RCC 7860 (cell line): ENCODE measurements at regions not wholly inside any gene's neighbourhood (a gene's known extent, or its start where the extent isn't known, plus 50 kb on each side); places are given as distances from the start of the nearest gene placed in this dataset.

Source experiments
- DNase-seq: peaks from one replicate; pipeline ENCODE4 v3.0.0-alpha.2; 2015; ENCODE audit warnings: low spot score
- FAIRE-seq: peaks from 2 replicates; lab custom pipeline; 2012; peaks lifted over from hg19 to GRCh38; lab: Jason Lieb, UNC

DNA sequence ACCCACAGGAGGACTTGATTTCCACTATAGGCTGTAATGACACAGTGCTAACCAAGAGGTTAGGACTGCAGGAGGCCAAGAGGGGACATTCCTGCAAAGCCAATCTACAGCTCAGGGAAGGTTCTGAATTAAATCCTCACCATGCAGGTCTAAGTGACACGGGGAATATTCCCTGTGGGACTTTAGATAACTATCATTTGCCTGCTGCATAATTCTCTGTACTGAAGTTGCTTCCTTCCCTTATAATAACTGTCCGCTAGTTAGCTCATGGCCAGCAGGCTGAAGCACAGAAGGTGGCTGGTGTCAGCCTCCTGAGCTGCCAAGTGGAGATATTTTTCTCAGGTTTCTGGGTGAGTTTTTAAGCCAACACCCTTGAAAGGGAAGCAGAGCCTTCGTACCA lies 74.6 kb upstream of the SOX9 start:
- DNase-seq (no peak), FAIRE-seq (no peak)

DNA sequence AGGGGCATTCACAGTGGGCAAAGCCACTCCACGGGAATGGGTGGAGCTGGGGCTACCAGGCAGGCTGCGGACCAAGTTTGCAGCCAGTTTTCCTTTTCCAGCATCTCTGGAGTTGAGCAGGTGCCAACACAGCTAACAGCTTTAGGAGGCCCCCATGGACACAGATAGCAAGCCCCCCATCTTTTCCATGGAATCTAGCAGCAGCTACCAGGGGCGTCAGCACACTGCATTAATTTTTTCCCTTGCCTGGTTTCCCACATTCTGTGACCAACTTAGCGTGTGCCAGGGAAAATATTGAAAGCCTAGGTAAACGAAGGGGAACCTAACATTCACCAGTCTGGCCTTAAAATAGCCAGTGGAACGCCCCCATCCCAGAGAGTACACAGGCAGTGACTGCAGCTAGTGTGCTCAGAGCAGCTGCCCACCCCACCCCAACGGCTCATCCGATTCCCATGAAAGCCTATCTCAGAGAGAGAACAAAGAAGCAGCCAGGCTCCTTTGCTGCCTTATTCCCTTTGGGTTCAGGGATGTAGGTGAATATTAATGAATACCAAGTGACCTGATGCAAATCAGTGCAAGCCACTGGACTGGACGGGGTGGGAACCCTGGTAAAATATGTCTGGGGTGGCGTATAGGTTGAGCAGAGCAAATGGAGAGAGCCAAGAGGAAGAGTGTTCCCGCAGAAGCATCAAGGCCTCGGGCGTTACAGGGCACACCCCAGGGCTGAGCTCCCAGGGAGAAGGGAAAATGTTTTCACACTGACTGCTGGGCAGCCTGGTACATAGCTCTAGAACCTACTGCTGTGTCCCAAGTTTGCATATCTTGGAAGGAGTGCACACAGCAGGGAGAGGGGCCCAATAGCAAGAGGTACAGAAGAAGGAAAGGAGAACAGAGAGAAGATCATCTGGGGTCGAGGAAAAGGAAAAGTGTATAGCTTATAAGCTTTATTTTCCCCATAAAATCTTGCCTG lies 73.9 kb upstream of the SOX9 start:
- FAIRE-seq (no peak), DNase-seq (no peak)

DNA sequence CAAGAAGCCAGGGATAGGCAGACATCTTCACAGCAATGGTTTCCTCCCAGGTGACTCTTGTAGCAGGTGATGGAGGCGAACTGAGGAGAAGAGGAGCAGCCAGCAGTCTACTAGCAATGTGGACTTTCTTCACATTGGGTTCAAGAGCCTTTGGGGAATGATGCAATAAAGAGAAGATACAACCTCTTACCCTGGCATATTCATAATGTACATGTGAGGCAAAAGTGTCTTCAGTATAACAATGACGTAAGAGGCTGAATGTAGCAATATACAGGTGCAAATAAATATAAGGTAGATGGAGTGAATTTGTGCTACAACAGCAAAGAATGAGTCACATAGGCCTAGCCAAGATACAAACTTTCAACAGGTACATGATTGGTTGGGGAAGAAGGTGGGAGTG lies 70.9 kb upstream of the SOX9 start:
- DNase-seq (no peak), FAIRE-seq (no peak)

DNA sequence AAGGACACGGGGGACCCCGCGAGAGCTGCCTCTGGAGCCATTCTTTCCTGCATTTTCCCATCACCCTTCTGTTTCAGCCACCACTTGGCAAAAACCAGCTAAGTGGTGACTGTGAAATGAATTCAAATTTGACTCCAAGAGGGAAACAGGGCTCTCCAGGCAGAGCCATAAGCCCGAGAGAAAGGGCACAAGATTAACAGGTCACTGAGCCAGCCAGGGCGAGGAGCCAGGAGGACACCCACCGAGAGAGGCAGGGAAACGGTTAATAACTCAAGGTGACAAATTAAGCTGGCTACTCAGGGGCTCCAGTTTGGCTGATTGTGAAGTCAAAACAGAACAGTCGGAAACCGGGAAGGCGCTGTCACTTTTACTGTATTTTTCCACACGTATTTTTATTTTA lies 67.8 kb upstream of the SOX9 start:
- FAIRE-seq (no peak), DNase-seq (no peak)

DNA sequence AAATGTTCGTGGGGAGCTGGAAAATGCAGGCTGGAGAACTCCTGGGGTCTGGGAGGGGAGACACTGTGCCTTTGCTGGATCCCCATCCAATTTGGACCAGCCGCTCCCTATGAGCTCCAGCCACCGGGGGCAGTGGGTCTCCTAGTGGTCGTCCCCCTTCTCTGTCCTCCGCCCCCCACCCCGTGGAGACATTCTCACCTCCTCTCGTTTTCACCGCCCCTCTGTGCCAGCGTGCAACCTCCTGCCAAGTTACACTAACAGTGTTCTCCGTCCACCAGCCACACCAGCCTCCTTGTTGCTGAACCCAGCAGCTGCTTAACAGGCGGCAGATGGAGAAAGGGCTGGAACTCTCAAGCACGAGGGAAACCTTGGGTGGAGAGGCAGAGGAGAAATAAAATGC lies 67.4 kb upstream of the SOX9 start:
- DNase-seq (no peak), FAIRE-seq (no peak)

DNA sequence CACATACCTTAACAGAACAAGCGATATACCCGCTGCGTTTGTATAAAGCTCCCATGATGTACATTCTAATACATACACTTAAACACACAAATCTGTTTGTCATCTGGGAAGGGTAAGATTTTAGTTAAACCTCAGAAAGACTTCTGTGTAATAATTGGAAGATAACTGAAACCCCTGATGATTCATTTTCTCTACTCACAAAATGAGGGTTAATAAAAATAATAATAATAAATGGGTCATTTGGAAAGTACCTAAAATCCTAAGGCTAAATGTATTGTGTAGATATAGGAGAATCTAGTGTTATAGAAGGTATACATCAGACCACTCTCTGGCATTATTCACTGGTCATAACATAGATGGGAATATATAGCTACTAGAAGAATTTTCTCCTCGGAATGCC lies 64.7 kb upstream of the SOX9 start:
- no peak for FAIRE-seq

DNA sequence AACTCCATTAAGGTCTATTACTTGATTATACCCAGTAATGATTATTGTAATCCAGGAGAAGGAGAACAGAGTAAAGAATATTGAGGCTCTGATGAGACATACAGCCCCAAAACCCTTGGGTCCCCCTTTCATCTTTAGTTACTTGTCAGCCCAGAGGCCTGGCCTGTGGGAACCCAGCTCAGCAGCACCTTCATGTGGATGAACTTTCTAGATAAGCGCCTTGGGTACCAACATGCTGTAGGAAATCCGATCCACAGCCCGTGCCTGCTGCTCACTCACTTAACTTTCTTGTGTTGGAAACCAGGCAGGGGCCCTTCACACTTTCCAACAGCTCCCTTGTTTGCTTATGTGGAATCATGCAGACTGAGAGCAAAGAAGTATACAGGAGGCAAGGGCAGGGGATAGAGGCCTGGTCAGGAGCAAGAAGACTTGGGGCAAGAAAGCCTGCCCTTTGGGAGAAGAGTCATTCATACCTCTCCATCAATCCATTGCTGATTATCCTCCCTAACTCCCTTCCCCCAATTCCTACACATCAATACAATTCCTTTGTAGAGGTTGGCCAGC lies 64.0 kb upstream of the SOX9 start:
- DNase-seq (no peak), FAIRE-seq (no peak)

More for the DNA sequence above, 64.7 kb upstream of the SOX9 start:
- no peak for DNase-seq

DNA sequence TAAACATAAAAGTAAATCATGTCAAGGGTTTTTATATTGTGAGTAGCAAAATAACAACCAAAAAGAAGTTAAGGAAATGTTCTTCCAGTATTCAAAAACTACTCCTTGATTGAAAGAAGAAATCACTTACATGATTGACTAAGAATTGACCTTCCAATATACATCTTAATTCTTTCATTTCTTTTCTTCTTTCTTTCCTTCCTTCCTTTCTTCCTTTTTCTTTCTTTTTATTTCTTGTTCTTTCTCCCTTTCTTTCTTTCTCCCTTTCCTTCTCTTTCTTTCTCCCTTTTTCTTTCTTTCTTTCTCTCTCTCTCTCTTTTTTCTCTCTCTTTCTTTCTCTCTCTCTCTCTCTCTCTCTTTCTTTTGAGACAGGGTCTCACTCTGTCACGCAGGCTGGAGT lies 60.7 kb upstream of the SOX9 start:
- FAIRE-seq (no peak), DNase-seq (no peak)

DNA sequence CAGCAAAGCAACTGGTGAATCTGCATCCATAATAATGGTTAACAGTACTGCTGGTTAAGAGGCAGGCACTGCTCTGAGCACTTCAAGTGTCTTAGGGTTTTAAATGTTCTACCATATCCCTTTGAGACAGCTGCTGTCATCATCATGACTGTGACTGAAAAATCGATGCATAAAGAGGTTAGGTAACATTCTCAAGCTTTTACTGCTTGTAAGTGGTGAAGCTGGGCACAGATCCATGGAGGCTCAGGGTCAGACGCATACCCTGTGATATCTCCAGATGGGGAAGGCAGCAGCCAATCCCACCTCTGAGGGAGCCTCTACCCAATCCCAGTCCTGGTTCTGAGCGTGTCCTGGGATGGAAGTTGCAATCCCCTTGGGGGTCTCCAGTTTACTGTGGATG lies 57.6 kb upstream of the SOX9 start:
- FAIRE-seq (no peak), DNase-seq (no peak)

DNA sequence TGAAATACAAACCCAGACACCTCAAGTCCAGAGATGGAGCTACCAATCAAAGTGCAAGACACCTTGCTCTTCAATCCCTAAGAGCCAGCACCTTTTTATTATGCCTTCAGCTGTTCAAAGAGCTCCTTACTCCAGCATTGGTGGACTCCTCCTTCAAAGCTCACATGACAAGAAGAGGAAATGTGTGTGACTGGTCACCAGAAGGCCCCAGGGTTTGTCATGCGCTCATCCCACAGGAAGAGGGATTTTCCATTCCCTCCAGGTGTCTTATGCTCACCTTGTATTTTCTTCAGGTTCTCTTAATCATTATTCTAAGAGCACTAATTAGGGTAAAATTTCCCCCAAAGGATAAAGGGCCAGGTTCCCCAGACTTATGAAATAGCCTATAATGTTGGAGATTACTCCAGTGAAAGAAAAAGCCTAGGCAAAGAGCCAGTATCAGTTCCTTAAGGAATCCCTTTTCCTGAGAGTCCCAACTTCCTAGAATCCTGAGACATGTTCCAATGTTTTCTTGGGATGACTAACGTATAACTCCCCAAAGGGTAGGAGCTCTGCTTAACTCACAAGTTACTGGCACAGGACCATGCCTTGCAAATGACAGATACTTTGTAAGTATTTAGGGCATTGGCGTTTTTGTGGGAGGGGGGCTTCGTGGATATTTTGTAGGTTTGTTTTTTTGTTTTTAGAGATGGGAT lies 56.9 kb upstream of the SOX9 start:
- FAIRE-seq = no peak
- DNase-seq = no peak

DNA sequence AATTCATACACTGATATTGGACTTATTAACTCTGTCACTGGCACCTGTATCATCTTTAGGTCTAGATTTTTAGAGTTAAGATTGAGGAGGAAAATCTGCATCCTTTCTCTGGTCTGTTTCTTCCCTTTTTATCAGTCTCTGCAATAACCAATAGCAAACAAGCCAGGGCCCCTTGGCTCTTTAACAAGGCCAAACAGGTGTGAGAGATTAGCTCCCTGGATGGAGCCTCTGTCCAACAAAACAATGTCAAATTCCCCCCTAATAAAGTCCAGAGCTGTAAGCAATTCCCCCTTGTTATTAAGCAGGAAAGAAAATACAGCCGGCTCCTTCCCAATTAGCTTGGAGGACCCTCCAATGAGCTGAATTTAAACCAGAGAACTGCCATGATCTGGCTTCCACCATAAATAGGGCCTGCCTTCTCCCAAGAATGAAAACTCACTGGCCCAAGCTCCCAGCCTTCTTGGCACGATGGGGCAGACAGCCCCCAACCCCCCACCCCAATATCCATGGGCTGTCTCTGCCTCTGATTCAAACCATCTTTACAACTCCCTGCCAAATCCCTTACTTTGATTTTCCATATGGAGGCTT lies 56.1 kb upstream of the SOX9 start:
- FAIRE-seq = no peak
- no peak for DNase-seq

DNA sequence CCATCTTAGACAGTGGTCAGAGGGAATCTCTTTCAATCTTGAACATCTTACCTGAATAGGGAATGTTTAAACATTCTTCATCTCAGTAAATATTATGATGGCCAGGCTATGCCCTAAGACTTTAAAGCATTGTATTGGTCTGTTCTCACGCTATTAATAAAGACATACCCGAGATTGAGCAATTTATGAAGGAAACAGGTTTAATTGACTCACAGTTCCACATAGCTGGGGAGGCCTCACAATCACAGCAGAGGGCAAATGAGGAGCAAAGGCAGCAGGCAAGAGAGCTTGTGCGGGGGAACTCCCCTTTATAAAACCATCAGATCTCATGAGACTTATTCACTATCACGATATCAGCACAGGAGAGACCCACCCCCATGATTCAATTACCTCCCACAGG lies 55.3 kb upstream of the SOX9 start:
- no peak for DNase-seq
- no peak for FAIRE-seq

DNA sequence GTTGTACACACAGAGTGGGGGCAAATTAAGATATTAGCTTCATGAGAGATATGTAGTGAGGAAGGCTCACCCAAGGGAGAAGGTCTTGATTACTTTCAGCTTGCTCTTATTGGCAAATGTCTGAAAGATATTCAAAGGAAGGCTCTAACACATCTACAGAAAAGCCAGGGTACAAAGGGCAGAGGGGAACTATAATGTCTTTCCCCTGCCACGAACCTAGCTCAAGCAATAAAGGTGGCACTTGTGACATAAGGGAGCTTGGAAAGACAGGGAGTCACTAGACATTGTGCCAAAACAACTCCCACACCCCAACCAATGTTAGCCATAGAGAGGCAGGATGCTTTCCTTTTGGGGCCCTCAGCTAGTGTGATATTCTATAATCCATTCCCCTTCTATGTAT lies 52.2 kb upstream of the SOX9 start:
- FAIRE-seq = no peak
- no peak for DNase-seq

DNA sequence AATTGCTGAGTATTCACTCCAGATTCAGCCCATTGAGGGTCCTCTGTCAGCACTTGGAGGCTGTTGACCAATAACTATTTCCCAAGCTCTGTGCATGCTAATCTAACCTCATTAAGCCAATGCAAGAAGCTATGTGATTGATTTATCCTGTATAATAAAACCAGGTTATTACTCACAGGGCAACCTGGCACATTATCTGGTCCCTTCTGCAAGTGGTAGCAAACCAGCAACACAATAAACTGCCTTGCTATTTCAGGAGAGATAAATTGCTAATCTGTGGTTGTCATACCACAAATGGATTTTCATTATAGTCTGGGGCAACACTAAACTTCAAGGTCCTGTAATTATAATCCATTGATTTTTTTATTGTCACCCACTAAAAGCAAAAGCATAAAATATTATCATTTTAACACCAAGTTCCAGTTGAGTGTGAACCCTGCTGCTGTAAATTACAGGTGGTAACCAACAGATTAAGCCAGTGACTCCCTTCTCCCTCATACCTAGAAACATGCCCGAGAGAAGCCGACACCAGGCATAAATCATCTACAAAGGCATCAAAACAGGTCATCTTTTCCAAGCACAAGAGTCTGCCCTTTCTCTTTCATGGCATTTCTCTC lies 51.1 kb upstream of the SOX9 start:
- FAIRE-seq (no peak), DNase-seq (no peak)
